Activated CD4-positive, alpha-beta T cell treated with anti-CD3 and anti-CD28 coated beads, Interleukin-2, amount 50 U/mL, for 1 hour (primary cell): ENCODE measurements at regions not wholly inside any gene's neighbourhood (a gene's known extent, or its start where the extent isn't known, plus 50 kb on each side); places are given as distances from the start of the nearest gene placed in this dataset.
"Not testable (repeated sequence)": the region's sequence is repeated elsewhere in the genome, so short reads cannot be mapped to it uniquely, and the experiment has no call there.

Source experiments
- DNase-seq: peaks from one replicate; pipeline ENCODE4 v3.0.0-alpha.2; 2020

DNA sequence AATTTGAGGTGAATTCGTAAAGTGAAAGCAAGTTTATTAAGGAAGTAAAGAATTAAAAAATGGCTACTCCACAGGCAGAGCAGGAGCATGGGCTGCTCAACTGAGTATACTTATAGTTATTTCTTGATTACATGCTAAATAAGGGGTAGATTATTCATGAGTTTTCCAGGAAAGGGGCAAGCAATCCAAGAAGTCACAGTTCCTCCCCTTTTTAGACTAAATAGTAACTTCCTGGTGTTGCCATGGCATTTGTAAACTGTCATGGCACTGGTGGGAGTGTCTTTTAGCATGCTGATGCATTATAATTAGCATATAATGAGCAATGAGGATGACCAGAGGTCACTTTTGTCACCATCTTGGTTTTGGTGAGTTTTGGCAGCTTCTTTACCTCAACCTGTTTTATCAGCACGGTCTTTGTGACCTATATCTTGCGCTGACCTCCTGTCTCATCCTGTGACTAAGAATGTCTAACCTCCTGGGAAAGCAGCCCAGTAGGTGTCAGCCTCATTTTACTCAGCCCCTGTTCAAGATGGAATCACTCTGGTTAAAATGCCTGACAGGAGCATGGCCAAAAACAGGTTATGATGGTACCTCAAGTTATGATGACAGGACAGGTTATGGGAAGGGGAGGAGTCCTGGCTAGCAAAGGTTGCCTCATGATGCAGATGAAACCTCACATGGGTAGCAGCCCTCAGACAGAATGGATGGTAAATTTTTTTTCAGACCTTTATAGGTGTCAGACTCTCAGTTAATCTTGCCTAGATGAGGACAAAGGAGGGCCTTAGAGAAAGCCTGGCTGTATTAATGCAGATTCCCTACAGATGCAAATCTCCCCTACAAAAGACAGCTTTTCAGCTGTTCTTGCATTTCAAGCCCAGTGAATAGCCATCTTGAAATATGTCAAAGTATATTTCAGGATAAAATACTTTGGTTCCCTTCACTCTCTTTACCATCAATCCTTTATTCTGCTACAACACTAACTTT is 49.7 kb downstream of the SIPA1L2 start:
- DNase-seq = no peak

DNA sequence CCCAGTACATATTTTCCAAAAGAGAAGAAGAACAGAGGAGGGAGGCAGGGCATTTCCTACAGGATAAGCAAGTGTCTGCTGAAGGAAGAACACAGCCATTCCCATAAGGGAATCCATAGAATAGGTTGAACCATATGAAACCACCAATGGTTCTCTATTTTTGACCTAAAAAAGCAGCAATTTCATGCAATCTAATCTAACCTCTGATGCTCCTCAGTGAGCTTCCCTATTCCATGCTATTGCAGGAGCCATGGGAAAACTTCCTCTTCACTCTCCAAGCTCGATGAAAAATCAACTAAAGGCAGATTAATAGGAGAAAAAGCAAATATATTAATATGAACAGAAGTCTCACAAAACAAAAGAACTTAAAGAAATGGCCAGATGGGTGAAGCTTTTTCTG is 50.5 kb downstream of the SIPA1L2 start:
- no peak for DNase-seq

DNA sequence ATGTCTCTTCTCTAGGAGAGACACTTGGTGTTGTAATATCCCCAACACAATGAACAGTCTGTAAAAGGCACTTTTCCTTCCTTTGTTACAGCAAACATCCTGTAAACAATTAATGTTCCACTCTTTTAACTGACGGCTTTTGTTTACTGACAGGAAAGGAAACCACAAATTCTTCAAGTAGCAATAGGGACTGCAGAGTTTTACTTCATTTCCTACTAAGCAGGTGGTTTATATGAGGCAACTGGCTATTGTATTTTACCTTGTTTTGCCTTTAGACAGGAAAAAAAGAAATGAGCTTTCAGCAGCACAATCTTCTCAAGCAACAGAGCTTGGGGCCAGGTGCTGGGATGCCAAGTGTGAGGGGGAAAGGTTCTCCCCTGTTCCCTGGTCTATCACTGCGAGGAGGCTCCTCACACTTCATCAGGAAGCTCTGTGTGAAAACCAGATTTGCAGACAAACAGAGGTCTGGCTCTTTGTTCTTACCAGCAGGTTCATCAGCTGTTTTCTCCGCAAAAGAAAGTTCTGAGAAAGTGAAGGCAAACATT is 51.2 kb downstream of the SIPA1L2 start:
- DNase-seq = no peak

DNA sequence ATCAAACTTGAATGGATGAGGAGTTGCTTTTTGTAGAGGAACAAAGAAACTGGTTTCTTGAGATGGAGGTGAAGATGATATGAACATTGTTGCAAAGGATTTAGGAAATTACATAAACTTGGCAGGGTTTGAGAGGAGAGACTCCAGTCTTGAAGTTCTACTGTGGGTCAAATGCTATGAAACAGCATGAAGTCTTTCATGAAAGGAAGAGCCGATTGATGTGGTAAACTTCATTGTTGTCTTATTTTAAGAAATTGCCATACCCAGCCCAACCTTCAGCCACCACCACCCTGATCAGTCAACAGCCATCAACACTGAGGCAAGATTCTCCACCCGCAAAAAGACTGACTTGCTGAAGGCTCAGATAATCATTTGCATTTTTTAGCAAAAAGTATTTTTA is 52.2 kb downstream of the SIPA1L2 start:
- no peak for DNase-seq

DNA sequence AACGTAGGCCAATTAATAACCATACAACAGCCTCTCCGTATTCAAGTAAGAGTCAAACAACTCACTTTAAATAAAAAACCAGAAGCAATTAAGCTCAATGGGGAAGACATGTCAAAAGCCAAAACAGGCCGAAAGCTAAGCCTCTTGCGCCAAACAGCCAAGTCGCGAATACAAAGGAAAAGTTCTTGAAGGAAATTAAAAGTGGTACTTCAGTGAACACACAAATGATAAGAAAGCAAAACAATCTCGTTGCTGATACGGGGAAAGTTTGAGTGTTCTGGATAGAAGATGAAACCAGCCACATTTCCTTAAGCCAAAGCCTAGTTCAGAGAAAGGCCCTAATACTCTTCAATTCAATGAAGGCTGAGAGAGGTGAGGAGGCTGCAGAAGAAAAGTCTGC is 53.4 kb downstream of the SIPA1L2 start:
- DNase-seq = no peak

DNA sequence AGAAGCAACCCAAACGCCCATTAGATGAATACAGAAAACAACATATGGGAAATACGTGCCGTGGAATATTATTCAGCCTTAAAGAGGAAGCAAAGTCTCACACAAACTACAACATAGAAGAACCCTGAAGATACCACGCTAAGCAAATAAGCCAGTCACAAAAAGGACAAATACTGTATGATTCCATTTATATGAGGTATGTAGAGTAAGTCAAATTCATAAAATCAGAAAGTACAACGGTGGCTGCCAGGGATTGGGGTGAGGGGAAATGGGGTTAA is 54.2 kb downstream of the SIPA1L2 start:
- DNase-seq = no peak

DNA sequence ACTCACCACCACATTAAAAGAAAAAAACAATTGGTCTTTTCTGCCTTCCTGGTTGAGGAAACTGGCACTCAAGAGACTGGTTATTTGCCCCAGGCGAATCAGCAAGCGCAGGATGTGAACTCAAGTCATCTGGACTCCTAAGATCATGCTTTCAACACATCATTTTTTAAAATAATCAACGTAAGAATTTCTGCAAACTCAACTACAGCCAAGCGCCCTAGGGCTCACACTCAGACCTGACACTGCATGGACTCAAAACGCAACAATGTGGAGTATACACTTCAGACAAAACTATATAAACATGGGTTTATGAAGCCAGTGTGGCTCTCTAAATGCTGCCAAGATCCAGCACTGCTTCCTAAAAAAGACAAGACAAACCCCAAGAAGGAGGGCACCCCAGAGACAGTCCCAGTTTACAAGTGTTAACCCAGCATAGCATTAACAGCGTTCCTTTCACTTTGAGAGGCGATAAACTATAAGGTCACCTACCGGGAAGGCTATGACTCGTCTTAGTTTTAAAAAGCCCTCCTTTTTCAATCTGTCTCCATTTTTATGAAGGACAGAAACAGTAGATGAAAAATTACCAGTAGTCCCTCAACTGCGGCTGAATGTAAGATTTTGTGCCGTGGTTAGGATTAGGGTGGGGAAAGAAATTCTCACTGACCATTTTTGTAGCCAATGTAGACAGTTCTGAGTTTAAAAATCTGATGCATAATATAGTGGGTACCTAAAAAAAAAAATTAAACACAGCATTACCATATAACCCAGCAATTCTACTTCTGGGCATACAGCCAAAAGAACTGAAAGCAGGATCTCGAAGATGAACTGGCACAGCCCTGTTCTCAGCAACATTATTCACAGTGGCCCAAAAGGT is 54.8 kb downstream of the SIPA1L2 start:
- no peak for DNase-seq

DNA sequence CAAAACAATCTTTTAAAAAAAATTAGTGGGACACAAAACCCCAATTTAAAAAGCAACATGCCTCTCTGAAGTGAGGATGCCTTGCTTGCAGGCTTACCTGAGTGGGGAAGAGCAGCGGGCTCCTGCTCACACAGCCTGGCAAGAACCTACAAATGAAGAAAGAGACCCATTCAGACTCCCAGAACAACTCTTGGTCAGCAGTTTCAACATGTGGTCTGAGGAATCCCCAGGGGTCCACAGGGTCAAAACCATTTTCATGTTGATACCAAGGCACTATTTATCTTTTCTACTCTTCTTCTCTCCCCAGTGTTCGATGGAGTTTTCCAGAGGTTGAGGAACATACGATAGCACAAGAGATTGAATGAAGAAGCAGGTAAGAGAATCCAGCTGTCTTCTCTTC is 55.9 kb downstream of the SIPA1L2 start:
- DNase-seq = no peak

DNA sequence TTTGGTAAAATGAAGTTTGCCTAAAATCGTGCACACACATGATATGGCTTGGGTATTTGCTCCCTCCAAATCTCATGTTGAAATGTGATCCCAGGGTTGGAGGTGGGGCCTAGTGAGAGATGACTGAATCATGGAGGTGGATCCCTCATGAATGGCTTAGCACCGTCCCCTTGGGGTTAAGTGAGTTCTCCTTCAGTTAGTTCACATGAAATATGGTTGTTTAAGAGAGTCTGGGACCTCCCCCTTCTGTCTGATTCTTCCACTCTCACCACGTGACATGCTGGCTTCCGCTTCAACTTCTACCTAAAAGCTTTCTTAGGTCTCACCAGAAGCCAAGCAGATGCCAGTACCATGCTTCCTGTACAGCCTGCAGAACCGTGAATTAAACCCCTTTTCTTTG is 58.4 kb downstream of the SIPA1L2 start:
- no peak for DNase-seq

DNA sequence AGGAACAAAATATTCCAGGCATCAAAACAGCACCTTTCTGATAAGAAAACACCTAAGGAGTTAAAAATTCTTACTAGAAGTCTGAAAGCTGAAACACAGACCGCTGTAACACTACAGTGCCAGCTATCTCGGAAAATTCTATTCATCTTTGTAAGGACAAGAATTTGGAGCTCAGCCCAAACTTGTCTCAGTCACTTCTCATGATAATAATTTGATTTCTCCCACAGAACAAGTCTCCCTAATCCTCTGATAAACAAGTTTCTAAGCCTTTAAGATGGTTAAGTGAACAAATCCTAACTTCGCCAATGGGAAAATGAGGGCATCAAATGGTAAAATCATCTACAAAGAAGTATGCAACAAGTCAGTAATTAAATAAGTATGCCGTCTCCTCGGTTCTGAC is 59.9 kb downstream of the SIPA1L2 start:
- DNase-seq = no peak

DNA sequence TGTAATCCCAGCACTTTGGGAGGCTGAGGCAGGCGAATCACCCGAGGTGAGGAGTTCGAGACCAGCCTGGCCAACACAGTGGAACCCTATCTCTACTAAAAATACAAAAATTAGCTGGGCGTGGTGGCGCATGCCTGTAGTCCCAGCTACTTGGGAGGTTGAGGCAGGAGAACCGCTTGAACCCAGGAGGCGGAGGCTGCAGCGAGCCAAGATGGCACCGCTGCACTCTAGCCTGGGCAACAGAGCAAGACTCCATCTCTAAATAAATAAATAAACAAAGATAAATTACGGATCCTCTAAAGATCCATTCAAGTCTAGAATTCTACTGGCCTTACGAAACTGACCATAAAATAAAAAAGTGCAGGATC is 60.4 kb downstream of the SIPA1L2 start:
- not testable (repeated sequence) for DNase-seq

DNA sequence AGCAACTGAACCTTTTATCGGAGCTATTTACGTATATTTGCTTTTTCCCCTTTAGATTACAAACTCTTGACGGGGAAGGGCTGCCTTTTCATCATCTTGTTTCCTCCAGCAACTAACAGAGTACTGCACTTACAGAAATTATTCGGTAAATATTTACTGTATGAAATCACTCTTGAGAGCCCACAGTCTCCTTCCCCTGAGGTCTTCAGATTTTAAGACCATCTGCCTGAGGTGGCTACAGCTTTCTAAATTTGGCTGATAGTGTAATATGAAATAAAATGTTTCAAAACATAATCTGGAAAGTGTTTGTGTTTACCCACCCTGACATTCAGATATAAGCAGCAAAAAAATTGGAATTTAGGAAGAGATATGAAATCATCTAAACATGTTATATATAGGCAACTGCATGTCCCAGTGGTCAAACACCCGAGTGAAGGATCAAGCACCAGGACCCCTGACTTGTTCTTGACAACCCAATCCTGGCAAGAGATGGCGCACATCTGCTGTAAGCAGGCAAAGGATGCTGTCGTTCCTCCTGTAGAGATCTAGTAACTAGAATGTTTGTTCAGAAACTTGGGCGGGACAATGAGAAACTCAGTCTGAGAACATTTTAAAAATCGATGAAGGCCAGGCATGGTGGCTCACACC is 60.9 kb downstream of the SIPA1L2 start:
- no peak for DNase-seq

DNA sequence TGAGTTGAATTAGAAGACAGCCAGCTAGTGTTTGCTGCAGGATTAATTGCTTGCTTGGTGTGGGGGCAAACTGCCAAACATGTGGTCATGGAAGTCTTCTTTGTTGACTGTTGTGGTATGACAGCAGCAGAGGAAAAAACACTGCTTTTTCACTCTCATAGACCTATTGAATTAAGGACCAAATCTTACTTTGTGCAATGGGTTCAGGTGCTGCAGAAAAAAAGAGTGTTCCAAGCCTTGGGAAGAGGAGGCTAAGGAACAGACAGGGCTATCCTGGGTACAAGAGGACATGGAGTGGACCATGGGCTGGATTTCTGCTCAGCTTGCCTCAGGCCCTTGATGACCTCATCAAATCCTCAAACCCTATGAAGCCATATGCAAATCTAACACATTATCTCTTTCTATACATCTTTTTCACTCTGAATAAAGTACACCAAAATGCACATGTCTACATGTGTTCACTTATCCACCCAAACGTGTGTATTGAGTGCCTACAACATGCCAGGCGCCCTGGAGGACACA is 61.5 kb downstream of the SIPA1L2 start:
- no peak for DNase-seq

DNA sequence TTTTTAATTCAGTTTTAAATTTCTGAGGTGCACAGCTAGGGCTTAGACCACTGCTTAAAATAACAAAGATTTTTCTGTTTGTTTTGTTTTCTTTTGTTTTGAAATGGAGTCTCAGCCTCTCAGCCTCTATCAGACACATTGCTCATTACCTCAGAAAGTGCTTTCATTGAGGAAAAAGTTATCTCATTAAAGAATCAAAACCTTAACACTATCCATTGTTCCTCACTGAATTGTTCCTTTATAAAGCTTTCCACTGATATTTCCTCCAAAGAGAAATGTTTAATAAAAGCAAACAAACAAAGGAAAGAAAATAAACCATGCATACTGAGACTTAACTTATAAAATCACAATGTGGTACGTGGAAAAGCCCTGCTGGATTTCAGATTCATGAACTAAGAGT is 63.8 kb downstream of the SIPA1L2 start:
- no peak for DNase-seq

DNA sequence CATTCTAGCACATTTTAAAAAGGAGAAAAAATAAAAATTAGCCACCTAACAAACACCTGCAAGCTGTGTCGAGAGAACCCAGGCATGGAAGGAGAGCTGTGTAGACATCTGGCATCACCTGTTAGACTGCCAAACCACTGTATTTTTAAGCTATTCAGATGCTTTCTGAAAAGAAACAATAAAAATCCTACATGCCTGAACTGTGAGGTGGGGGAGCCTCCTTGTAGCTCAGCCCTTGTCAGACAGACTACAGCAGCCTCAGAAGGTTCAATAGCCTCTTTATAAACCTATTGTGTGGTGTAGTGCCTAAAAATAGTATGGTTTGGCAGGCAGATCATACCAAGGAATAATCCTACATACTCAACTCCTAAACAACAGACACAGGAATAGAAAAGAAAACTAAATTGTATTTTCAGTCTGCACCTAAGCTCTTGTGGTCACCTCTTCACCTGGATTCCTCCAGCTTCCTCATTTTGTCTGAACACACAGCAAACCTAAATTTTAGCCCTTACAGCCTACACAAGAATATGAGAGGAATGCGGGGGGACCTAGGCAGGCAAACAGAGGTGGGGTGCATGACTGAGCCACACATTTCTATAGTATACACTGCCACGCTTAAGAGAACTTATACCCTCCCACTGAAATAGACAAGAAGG is 67.0 kb downstream of the SIPA1L2 start:
- DNase-seq = no peak

DNA sequence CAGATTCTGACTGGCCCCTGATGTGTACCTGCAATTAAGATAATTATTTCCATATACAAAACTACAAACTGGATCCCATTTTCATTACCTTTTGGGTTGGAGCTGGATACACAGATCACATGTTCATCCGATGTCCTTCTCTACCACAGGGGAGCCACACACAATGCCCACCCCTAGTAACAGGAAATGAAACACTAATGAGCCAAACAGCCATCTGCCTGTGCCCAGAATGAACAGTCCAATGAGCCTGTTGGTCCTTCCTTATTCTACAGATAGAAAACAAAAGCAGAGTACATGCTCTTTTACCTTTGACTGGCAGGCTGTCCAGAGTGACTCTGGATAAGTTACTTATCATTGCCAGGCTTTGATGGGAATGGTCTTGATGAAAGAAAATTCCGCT is 68.6 kb downstream of the SIPA1L2 start:
- DNase-seq = no peak

DNA sequence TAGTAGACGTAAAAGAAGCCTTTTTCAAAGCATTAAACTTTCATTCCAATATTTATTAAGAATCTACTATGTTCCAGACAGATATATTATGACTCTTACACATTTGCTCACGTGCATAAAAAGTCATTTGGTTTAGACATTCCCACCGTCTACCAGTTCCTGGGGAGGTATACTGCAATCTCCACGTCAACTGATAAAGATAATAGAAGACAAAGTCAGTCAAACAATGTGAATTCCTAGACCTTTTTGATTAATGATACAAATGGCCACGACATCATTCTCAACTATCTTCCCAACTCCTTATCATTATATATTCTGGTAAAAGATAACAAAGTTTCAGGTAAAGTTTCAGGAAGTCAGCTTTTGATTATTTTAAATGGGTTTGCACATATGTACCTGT is 69.0 kb downstream of the SIPA1L2 start:
- DNase-seq = no peak

DNA sequence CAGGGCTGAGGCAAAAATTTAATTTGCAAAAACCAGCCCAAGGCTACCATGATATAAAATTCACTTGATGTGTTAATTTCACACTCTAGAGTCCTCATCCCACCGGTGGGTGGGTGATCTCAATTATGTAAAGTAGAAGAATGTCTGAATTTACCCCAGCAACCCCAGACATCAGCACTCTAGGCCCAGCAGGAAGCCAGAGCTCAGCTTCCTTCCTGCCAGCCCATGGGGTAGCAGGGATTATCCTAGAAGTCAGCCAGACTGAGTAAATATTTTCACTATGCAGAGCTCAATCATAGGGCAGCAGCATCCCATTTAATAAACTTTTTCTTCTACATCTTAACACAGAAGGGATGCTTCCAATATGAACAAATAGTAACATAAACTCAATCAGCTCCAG is 71.0 kb downstream of the SIPA1L2 start:
- no peak for DNase-seq

DNA sequence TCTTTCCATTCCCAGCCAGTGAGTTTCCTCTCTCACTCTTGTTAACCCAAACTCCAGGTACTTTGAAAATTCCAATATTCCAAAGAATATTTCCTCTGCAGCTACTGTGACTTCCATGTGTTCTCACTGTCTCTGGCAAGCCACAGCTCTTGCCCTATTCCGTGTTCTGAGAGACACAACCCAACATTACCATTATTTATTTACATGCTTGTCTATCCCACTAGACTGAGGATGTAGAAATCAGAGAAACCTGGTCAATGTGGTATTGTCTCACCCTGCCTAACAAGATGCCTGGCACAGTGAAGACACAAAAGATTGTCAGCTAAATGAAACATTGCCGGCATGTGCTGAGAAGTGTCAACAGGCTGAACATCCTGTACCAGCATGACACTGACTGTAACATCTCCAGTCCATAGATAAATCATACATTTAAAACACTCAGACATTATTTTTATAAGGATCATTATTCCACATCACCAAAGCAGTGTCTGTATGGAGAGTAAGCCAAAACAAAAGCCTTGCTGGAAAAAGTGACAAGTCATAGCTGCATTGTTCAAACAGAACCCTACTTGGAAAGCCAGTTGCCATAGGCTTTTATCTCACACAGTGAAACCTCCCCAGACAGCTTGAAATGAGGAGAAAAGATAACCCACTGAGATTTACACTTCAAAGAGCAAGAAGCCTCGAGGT is 72.3 kb downstream of the SIPA1L2 start:
- no peak for DNase-seq

DNA sequence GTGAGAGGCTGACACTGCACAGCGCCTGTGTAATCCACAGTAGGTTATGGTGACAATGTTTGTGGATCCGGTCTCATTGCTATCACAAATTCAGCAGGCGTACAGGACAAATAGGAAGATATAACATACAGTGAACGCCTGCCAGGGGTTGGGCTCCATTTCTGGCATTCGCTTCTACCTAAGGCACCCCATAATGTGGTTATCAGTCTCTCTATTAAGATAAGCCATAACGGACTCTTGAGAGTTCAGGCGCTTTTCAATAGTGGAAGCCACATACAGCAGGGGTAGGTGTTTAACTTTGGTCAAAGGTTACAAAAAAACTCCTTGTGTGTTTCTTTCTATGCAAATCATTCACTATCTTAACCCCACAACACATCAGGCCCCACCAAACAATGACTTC is 72.8 kb downstream of the SIPA1L2 start:
- DNase-seq = no peak

DNA sequence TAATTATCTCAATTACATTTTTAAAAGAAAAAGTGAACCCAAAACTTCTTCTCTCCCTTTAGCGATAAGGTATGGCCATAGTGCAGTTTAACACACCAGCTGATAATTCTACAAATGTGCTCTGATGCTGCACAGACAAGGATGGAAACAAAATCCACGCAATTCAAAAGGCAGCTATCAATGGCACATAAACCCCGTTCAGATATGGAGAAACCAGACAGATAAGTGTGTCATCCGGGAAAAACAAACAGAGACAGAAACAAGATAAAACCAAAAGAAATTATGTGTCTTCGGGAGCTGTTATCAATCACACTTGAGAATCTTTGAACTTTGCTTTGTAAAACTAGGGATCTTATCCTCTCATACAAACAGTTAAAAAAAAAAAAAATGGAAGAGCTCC is 73.6 kb downstream of the SIPA1L2 start:
- no peak for DNase-seq
